Activated naive CD8-positive, alpha-beta T cell treated with anti-CD3 and anti-CD28 coated beads, Interleukin-2, amount 50 U/mL, for 16 hours (primary cell): ENCODE measurements at regions not wholly inside any gene's neighbourhood (a gene's known extent, or its start where the extent isn't known, plus 50 kb on each side); places are given as distances from the start of the nearest gene placed in this dataset.
"Not testable (repeated sequence)": the region's sequence is repeated elsewhere in the genome, so short reads cannot be mapped to it uniquely, and the experiment has no call there.

Experiments used
- DNase-seq: peaks from one replicate; pipeline ENCODE4 v3.0.0-alpha.2; 2020; ENCODE audit warnings: low read depth, low spot score

- no peak for DNase-seq
Measured at GRCh38 chr1:43042773-43043457, 84.2 kb upstream of the SLC2A1 start.

- no peak for DNase-seq
Measured at GRCh38 chr1:43042127-43042526, 83.5 kb upstream of the SLC2A1 start.

GRCh38 chr1:43041591-43041990 is 82.9 kb upstream of the SLC2A1 start:
- no peak for DNase-seq

GRCh38 chr1:43039228-43040055 is 80.8 kb upstream of the SLC2A1 start:
- no peak for DNase-seq

- DNase-seq = no peak
Measured at GRCh38 chr1:43038232-43038935, 79.7 kb upstream of the SLC2A1 start.

GRCh38 chr1:43037466-43037865 is 78.8 kb upstream of the SLC2A1 start:
- DNase-seq = no peak

- DNase-seq = no peak
Measured at GRCh38 chr1:43036932-43037331, 78.3 kb upstream of the SLC2A1 start.

- no peak for DNase-seq
Measured at GRCh38 chr1:43035821-43036741, 77.4 kb upstream of the SLC2A1 start.

GRCh38 chr1:43034778-43035177 is 76.1 kb upstream of the SLC2A1 start:
- no peak for DNase-seq

- DNase-seq = no peak
Measured at GRCh38 chr1:43034195-43034658, 75.6 kb upstream of the SLC2A1 start.

GRCh38 chr1:43031316-43032203 is 72.9 kb upstream of the SLC2A1 start:
- no peak for DNase-seq

- DNase-seq = no peak
Measured at GRCh38 chr1:43024905-43025304, 66.2 kb upstream of the SLC2A1 start.

GRCh38 chr1:43021547-43022474 is 63.1 kb upstream of the SLC2A1 start:
- DNase-seq = no peak

GRCh38 chr1:43019226-43019625 is 60.6 kb upstream of the SLC2A1 start:
- DNase-seq = no peak

GRCh38 chr1:43018121-43018520 is 59.5 kb upstream of the SLC2A1 start:
- DNase-seq = no peak

GRCh38 chr1:43015269-43015668 is 56.6 kb upstream of the SLC2A1 start:
- DNase-seq = no peak

- DNase-seq = not testable (repeated sequence)
Measured at GRCh38 chr1:43014579-43014978, 55.9 kb upstream of the SLC2A1 start.

- no peak for DNase-seq
Measured at GRCh38 chr1:43011020-43011419, 52.4 kb upstream of the SLC2A1 start.

- DNase-seq = no peak
Measured at GRCh38 chr1:43009274-43009673, 50.6 kb upstream of the SLC2A1 start.
